ENCODE measurements at regions not wholly inside any gene's neighbourhood (a gene's known extent, or its start where the extent isn't known, plus 50 kb on each side); places are given as distances from the start of the nearest gene placed in this dataset.

- H3K27ac Mint-ChIP-seq, result no peak overlapping the region
- no peaks in the 10 kb centered on the region for H3K27me3 Mint-ChIP-seq
- H3K36me3 Mint-ChIP-seq (ENCODE audit: low read depth), result no peaks in the 10 kb centered on the region
- H3K4me1 Mint-ChIP-seq (ENCODE audit: low read depth), result no peaks in the 10 kb centered on the region
- H3K9me3 Mint-ChIP-seq, result no peaks in the 10 kb centered on the region
- H3K4me3 Mint-ChIP-seq, result no peak overlapping the region
These were observed 54.7 kb upstream of the SMARCA2 start for GRCh38 chr9:1960342-1961042.

GRCh38 chr9:1962122-1962521 is 53.0 kb upstream of the SMARCA2 start:
- Mint-ChIP-seq H3K4me1 (ENCODE audit: low read depth) (no peaks in the 10 kb centered on the region), H3K4me3 (no peak overlapping the region), H3K27me3 (no peaks in the 10 kb centered on the region), H3K9me3 (no peaks in the 10 kb centered on the region), H3K27ac (no peak overlapping the region), H3K36me3 (ENCODE audit: low read depth) (no peaks in the 10 kb centered on the region)

- no peaks in the 10 kb centered on the region for H3K27me3 Mint-ChIP-seq
These were observed 52.5 kb upstream of the SMARCA2 start for GRCh38 chr9:1962588-1963106.

GRCh38 chr9:1964093-1964492 is 51.1 kb upstream of the SMARCA2 start:
- H3K4me3 Mint-ChIP-seq, result no peak overlapping the region
- no peaks in the 10 kb centered on the region for H3K4me1 Mint-ChIP-seq (ENCODE audit: low read depth)
- no peaks in the 10 kb centered on the region for H3K36me3 Mint-ChIP-seq (ENCODE audit: low read depth)
- no peaks in the 10 kb centered on the region for H3K27me3 Mint-ChIP-seq
- no peaks in the 10 kb centered on the region for H3K9me3 Mint-ChIP-seq
- no peak overlapping the region for H3K27ac Mint-ChIP-seq

More at GRCh38 chr9:1962588-1963106, 52.5 kb upstream of the SMARCA2 start:
- Mint-ChIP-seq H3K4me1 (ENCODE audit: low read depth) (no peaks in the 10 kb centered on the region), H3K9me3 (no peaks in the 10 kb centered on the region), H3K4me3 (no peak overlapping the region), H3K36me3 (ENCODE audit: low read depth) (no peaks in the 10 kb centered on the region), H3K27ac (no peak overlapping the region)

All from stimulated activated naive CD8-positive, alpha-beta T cell treated with anti-CD3 and anti-CD28 coated beads, Interleukin-15, Interleukin-2, amounts not matched to agents 100 ng/mL and 50 ng/mL, for 24 hours (primary cell).